Posterior vena cava (tissue), 2 donors: ENCODE measurements at regions not wholly inside any gene's neighbourhood (a gene's known extent, or its start where the extent isn't known, plus 50 kb on each side); places are given as distances from the start of the nearest gene placed in this dataset.

Experiments used
- DNase-seq: peaks from one replicate; pipeline ENCODE4 v3.0.0-alpha.2; 2020; ENCODE audit warnings: low spot score
- intact Hi-C, 2 donors: fragments of 100-400 bp; cut with DNase I; formaldehyde crosslinking; loops; one replicate each; pipeline versions ENCODE4 v1.14.1 to v1.14.2; 2022 to 2023
- donor health status: DM: yes; HTN: yes; CAD: no.
- donor health status: DM: yes; HTN: yes; CAD: no.

GRCh38 chr2:145253492-145253891, 733.6 kb upstream of the ZEB2 start:
- DNase-seq = no peak
- intact Hi-C loops = no loop called here

GRCh38 chr2:145245268-145245870, 725.5 kb upstream of the ZEB2 start:
- no peak for DNase-seq
- intact Hi-C loops = no loop called here

DNA sequence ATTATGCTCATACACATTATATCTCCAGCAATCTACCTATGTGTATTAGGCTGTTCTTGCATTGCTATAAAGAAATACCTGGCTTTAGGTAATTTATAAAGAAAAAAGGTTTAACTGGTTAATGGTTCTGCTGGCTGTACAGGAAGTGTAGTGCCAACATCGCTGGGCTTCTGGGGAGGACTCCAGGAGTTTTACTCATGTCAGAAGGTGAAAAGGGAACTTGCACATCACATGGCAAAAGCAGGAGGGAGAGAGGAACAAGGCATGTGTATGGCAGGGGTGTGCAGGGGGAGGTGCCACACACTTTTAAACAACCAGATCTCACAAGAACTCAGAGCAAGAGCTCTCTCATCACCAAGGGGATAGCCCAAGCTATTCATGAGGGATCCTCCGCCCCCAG, 715.4 kb upstream of the ZEB2 start:
- intact Hi-C loops = no loop called here
- DNase-seq = no peak

GRCh38 chr2:145230546-145230945, 710.6 kb upstream of the ZEB2 start:
- intact Hi-C loops = no loop called here
- no peak for DNase-seq

GRCh38 chr2:145228506-145228905, 708.6 kb upstream of the ZEB2 start:
- DNase-seq = no peak
- intact Hi-C loops = no loop called here

- intact Hi-C loops = no loop called here
- no peak for DNase-seq
Observed at GRCh38 chr2:145226901-145227300, 707.0 kb upstream of the ZEB2 start.

- DNase-seq = no peak
- intact Hi-C loops = loop anchor here in 1 of 2 donors (2.0 kb wide), 1 partner anchor 29 kb away; no protein-coding TSS in a partner anchor
Observed at GRCh38 chr2:145221516-145221915, 701.6 kb upstream of the ZEB2 start.

DNA sequence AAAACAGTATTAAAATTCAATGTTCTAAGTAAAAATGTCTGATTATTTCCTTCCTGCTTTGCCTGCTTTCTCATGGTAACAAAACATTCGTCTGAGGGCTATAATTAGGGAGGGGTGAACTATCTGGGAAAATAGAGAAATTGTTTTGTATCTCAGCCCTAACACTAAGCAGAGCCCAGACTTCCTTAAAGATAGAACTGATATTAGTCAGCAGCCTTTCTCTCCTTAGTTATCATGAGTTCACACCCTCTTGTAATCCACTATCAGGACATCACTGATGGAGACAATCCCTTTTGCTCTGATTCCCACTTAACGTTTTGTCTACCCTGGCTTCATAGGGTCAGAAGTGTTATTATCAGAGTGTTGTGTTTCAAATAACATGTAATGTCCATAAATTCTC, 701.1 kb upstream of the ZEB2 start:
- no peak for DNase-seq
- intact Hi-C loops = loop anchor here in 1 of 2 donors (2.0 kb wide), 1 partner anchor 30 kb away; no protein-coding TSS in a partner anchor

DNA sequence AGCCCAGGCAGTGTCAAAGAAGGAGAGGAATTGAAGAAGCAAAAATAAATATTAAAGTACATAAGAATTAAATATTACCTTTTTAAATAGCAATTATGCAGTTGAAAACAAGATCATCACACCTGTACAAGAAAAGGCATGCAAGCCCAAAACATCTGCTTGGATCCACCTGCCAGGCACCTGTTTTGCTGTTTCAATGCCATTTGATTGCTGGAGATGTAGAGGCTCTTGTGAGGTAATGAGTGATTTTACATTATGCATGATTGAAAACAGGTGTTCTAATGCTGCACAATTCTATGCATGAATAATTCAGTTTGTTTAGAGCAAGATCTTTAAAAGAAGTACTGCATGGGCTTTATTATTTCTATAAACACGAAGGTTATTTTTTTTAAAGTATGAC, 700.6 kb upstream of the ZEB2 start:
- intact Hi-C loops = loop anchor here in 1 of 2 donors (2.0 kb wide), 1 partner anchor 30 kb away; no protein-coding TSS in a partner anchor
- no peak for DNase-seq

GRCh38 chr2:145207884-145208283, 688.0 kb upstream of the ZEB2 start:
- no peak for DNase-seq
- intact Hi-C loops = no loop called here

DNA sequence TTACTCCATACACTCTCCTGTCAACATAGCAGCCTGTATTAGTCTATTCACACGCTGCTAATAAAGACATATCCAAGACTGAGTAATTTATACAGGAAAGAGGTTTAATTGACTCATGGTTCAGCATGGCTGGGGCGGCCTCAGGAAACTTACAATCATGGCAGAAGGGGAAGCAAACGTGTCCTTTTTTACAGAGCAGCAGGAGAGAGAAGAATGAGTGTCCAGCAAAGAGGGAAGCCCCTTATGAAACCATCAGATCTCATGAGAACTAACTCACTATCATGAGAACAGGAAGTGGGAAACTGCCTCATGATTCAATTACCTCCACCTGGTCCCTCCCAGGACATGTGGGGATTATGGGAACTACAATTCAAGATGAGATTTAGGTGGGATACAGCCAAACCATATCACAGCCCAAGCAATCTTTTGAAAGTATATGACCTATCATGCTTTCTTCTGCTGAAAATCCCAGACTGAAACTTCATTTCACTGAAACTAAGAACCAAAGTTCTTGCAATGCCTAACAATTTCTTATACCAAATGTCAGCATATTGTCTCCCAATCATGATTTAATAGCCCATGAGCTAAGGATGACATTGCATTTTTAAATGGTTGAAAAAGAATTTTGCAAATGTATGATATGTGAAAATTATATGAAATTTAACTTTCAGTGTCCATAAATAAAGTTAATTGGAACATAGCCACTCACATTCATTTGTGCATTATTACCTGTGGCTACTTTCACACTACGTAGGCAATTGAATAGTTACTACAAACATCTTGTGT, 686.8 kb upstream of the ZEB2 start:
- DNase-seq = no peak
- intact Hi-C loops = no loop called here

- no peak for DNase-seq
Observed at GRCh38 chr2:145203891-145204290, 684.0 kb upstream of the ZEB2 start.

DNA sequence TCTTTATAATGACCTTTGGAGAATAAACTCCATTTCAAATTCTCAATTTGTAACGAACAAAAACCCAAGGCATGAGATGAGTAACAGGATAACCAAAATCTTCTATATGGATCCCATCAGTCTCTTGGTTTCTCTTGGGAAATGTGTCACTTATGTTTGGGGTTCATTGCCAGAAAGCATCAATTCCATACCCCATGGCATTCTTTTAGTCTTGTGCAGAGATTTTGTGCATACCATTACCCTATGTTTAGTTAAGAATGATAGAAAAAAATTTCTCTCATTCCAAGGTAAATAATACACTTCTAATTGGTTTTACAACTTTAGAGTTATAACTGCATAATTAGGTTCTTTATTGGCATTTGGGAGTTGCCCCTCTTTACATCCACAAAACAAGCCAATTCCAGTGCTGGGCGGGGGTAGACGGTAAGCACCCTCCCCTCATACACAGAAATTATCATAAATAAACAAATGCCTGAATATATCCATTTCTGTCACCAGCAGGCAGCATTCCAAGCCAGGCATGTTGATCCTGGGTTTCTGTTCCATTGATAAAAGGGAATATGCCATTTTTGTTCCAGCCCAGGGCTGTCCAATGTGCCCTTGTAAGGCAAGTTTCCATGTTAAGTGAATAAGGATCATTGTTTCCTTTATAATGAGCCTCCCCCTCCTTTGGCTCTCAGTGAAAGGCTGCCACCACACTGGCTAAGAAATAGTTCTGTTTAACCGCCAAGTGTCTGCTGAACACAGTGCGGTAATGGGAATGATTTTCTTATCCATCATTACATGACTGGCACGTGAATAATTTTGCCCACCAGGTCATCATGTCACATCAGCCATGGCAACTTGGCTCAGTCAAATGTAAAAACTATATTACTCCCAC, 680.1 kb upstream of the ZEB2 start:
- intact Hi-C loops = loop anchor here in 1 of 2 donors (5.0 kb wide), 1 partner anchor 1042 kb away; no protein-coding TSS in a partner anchor
- no peak for DNase-seq

More at GRCh38 chr2:145203891-145204290, 684.0 kb upstream of the ZEB2 start:
- intact Hi-C loops = no loop called here

- DNase-seq = no peak
Observed at GRCh38 chr2:145199042-145199441, 679.1 kb upstream of the ZEB2 start.

GRCh38 chr2:145198555-145198954, 678.6 kb upstream of the ZEB2 start:
- DNase-seq = no peak
- intact Hi-C loops = loop anchor here in 1 of 2 donors (5.0 kb wide), 1 partner anchor 1044 kb away; no protein-coding TSS in a partner anchor

More at GRCh38 chr2:145199042-145199441, 679.1 kb upstream of the ZEB2 start:
- intact Hi-C loops = loop anchor here in 1 of 2 donors (5.0 kb wide), 1 partner anchor 1043 kb away; no protein-coding TSS in a partner anchor

GRCh38 chr2:145197944-145198343, 678.0 kb upstream of the ZEB2 start:
- intact Hi-C loops = loop anchor here in 1 of 2 donors (5.0 kb wide), 1 partner anchor 1044 kb away; no protein-coding TSS in a partner anchor
- no peak for DNase-seq

DNA sequence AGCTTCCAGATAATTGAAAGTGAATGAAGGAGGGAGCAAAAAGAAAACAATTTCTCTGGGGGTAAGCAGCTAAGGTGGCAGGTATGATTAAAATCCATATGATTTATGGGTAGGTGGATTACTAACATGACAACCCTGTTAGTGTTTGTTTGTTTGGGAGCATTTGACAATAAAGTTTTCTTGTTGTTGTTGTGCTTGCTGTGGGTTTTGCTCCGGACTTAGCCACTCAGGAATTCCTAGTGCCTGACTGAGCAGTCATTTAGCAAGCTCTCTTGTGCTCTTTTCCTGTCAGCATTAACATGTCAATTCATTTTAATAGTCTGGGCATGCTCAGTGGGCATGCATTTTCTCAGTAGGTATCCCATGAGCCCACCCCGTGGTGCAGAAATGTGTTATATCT, 674.8 kb upstream of the ZEB2 start:
- intact Hi-C loops = loop anchor here in 1 of 2 donors (5.0 kb wide), 1 partner anchor 1048 kb away; no protein-coding TSS in a partner anchor
- DNase-seq = no peak

DNA sequence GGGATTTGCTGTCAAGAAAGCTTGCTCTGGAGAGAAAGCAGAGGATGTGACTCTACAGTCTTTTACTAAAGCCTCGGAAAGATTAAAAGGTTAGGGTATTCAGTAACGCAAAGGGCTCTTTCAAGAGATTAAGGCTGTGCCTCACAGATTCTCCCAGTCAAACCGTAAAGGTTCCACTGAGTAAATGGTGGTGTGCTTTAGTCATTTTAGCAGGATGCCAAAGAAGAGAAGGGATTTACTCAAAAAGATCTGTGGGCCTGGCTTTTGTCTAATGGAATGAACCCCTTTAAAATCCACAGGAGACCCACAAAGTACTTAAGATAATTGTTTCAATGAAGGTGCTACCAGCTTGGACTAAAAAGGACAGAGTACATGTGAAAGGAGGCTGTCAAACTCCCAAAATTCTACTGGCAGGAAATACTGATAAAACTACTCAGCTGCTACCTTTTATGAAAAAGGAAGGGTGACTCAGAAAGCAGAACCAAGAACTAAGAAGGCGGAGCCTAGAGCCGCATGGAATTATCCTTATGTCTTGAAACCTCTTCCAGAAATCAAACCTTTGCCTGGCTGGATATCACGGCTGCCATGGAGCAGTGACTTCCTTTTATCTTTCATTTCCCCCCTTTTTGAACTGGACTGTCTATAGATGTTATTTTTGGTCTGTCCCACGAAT, 670.2 kb upstream of the ZEB2 start:
- no peak for DNase-seq
- intact Hi-C loops = no loop called here

DNA sequence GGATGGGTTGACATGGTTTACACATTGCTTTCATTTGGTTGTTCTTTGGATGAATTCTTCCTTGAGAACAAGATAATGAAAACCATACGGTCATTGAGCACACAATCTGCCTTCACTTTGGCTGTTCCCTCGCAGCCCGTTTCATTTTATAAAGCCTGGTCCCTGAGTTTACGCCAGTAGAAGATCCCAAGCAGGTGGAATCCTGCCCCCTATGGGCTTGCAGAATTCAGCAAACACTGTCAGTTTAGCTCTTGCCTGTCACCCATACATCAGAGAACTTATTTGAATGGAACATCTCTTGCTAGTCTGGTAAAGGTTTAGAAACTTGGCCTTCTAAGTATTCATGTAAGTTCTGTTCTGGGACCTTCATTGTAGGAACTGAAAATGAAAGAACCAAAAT, 666.4 kb upstream of the ZEB2 start:
- intact Hi-C loops = no loop called here
- DNase-seq = no peak
